Upper lobe of left lung (tissue), 4 donors: ENCODE measurements at regions not wholly inside any gene's neighbourhood (a gene's known extent, or its start where the extent isn't known, plus 50 kb on each side); places are given as distances from the start of the nearest gene placed in this dataset.

ENCODE experiments used
- EP300 ChIP-seq, 4 donors: sonication (generic); formaldehyde crosslinking; IDR thresholded peaks; one replicate each; pipeline ENCODE4 v1.5.1; 2017; ENCODE audit warnings: antibody characterized with exemption in 4 of 4, control low read depth in 2 of 4
- POLR2A ChIP-seq, 4 donors: fragments of 450-650 bp; IDR thresholded peaks; one replicate each; pipeline ENCODE4 v1.5.1; 2016 to 2017; ENCODE audit warnings: antibody characterized with exemption in 4 of 4, mild to moderate bottlenecking in 2 of 4
- POLR2AphosphoS5 ChIP-seq, 2 donors: sonication (generic); formaldehyde crosslinking; IDR thresholded peaks; one replicate each; pipeline ENCODE4 v1.5.1; 2017; ENCODE audit warnings: antibody characterized with exemption in 2 of 2
- TF ChIP-seq, protein P1 (sequence below), 6 experiments: fragments of 450-650 bp in 4 of 6; fragments of 200-600 bp in 2 of 6; sonication (generic) in 2 of 6; IDR thresholded peaks; one replicate each; pipeline ENCODE4 v1.5.1; 2016 to 2019; ENCODE audit warnings: antibody characterized with exemption in 6 of 6

DNA sequence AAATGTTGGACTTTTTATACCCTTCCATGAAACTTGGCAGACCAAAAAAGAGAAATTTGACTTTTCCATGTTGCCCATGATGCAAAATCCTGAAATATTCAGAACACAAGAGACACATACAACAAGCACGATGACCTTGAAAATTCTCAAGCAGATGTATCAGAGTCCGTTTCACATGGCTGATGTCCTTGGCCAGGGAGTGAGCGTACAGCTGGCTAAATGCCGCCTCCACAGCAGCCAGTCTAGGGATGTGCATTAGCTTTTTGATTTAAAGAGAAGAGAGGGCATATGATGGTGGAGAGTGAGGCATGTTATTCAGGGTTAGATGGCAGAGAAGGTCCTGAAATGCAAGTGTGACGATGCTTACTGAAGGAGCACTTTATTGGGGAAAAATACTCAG lies 148.0 kb upstream of the SEMA6A start:
- TF ChIP-seq, protein P1, sequence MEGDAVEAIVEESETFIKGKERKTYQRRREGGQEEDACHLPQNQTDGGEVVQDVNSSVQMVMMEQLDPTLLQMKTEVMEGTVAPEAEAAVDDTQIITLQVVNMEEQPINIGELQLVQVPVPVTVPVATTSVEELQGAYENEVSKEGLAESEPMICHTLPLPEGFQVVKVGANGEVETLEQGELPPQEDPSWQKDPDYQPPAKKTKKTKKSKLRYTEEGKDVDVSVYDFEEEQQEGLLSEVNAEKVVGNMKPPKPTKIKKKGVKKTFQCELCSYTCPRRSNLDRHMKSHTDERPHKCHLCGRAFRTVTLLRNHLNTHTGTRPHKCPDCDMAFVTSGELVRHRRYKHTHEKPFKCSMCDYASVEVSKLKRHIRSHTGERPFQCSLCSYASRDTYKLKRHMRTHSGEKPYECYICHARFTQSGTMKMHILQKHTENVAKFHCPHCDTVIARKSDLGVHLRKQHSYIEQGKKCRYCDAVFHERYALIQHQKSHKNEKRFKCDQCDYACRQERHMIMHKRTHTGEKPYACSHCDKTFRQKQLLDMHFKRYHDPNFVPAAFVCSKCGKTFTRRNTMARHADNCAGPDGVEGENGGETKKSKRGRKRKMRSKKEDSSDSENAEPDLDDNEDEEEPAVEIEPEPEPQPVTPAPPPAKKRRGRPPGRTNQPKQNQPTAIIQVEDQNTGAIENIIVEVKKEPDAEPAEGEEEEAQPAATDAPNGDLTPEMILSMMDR (IDR thresholded peaks at IDR 0.05), result no peak
- no peak for TF ChIP-seq POLR2A (IDR thresholded peaks at IDR 0.05)
- no peak for TF ChIP-seq POLR2AphosphoS5 (IDR thresholded peaks at IDR 0.05)
- TF ChIP-seq EP300 (IDR thresholded peaks at IDR 0.05), result no peak
